Thymus (tissue), 11 donors: ENCODE measurements at regions not wholly inside any gene's neighbourhood (a gene's known extent, or its start where the extent isn't known, plus 50 kb on each side); places are given as distances from the start of the nearest gene placed in this dataset.

Experiments used
- DNase-seq, 9 donors: peaks; one replicate each; pipeline ENCODE4 v3.0.0-alpha.2; 2013; ENCODE audit warnings: low spot score in 9 of 9, low read depth in 6 of 9, missing footprints in 1 of 9
- H3K27ac ChIP-seq, 2 donors: one replicate each; pipeline ENCODE4 v1.5.1; 2013; ENCODE audit warnings: control low read depth in 1 of 2, low read depth in 1 of 2, low read length in 1 of 2, mild to moderate bottlenecking in 1 of 2, moderate library complexity in 1 of 2
- H3K27me3 ChIP-seq, 2 donors: one replicate each; pipeline ENCODE4 v1.5.1; 2013; ENCODE audit warnings: low read length in 1 of 2; ENCODE audit not compliant: control insufficient read depth in 2 of 2, insufficient read depth in 1 of 2
- H3K36me3 ChIP-seq, 2 donors: one replicate each; pipeline ENCODE4 v1.5.1; 2013; ENCODE audit warnings: low read length in 1 of 2, mild to moderate bottlenecking in 1 of 2, moderate library complexity in 1 of 2; ENCODE audit not compliant: control insufficient read depth in 2 of 2, insufficient read depth in 2 of 2
- H3K4me1 ChIP-seq, 2 donors: one replicate each; pipeline ENCODE4 v1.5.1; 2013; ENCODE audit warnings: low read length in 2 of 2; ENCODE audit not compliant: control insufficient read depth in 2 of 2, insufficient read depth in 2 of 2
- H3K4me3 ChIP-seq, 2 donors: one replicate each; pipeline ENCODE4 v1.5.1; 2013; ENCODE audit warnings: low read length in 2 of 2, control low read depth in 1 of 2, mild to moderate bottlenecking in 1 of 2
- H3K9me3 ChIP-seq, 2 donors: one replicate each; pipeline ENCODE4 v1.5.1; 2013; ENCODE audit warnings: low read length in 1 of 2, mild to moderate bottlenecking in 1 of 2; ENCODE audit not compliant: control insufficient read depth in 2 of 2, insufficient read depth in 1 of 2
- WGBS: extraction: QIAGEN DNeasy Blood & Tissue Kit; methylation state at CpG from one replicate; pipeline ENCODE4 v1.1.7; 2013; 5-methylcytosine and 5-hydroxymethylcytosine counted together
- donor health status: healthy.

DNA sequence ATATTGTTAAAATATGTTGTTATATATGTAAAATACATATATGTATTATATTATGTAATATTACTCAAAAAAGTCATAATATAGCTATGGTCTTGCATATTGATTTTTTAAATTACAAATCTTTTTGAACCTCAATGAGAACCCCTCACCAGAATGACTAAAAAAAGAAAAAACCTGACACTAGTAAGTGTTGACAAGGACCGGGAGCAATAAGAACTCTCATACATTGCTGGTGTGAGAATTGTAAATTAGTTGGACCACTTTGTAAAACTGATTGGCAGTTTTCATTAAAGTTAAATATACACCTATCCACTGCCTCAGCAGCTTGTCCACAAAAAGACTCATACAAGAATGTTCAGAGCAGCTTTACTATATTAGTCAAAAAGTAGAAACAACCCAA, 280.0 kb downstream of the BMP7 start:
- DNase-seq: no peak
- Histone ChIP-seq H3K4me1 (no peaks in the 10 kb centered on the region), H3K36me3 (no peaks in the 10 kb centered on the region), H3K9me3 (no peaks in the 10 kb centered on the region), H3K27ac (no peak overlapping the region), H3K4me3 (no peak overlapping the region), H3K27me3 (no peaks in the 10 kb centered on the region)
- WGBS: 95% methylated on average over 1 of the region's 1 CpG

DNA sequence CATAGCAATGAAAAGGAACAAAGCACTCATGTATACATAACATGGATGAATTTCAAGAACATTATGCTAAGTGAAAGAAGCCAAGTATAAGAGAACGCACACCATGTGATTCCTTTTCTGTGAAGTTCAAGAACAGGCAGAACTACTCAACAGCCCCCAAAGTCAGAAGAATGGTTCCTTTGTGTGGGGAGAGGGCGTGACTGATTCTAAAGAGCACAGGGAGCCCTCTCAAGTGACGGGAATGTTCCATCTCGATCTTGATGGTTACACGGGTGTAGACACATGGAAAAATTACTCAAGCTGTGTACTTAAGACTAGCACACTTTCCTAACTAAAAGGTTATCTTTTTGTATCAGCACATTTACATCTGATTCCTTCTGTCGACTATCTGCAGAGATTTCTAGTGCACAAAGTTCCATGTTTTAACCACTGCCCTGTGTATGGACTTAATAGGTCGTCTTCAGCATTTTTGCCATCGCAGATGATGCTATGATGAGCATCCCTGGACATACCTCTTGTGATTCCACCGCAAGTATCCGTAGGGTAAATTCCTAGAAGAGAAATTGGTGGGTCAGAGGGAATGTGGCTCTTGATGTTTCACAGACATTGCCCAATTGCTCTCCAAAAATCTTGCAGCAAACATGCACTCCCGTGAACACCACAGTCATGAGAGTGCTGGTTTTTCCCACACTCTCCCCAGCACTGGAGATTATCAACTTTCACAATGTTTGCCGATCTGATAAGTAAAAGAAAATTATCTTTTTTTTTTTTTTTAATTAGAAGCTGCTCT, 279.3 kb downstream of the BMP7 start:
- H3K9me3 ChIP-seq: no peaks in the 10 kb centered on the region
- WGBS: 93% methylated on average over 12 of the region's 12 CpGs
- H3K4me3 ChIP-seq: no peak overlapping the region
- DNase-seq: no peak
- no peak overlapping the region for H3K27ac ChIP-seq
- no peaks in the 10 kb centered on the region for H3K4me1 ChIP-seq
- no peaks in the 10 kb centered on the region for H3K36me3 ChIP-seq
- no peaks in the 10 kb centered on the region for H3K27me3 ChIP-seq

DNA sequence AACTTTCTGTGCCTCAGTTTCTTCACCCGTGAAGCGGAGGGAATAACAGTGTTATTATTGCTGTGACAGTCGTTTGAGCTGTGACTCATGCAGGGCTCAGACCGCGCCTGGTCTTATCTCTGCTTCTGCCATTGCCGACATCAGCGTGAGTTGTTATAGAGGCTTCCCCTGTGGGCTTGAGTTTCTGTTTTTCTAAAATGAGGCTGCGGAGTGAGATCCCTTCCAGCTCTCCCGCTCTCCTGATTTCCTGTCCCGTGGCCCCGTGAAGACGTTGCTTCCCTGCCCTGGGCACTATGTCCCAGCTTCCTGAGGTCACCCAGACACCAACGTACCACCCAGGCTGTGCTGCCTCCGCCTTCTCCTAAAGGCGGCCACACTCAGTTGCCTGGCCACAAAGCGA, 278.5 kb downstream of the BMP7 start:
- no peak overlapping the region for H3K27ac ChIP-seq
- H3K36me3 ChIP-seq: no peaks in the 10 kb centered on the region
- 73% methylated on average over 16 of the region's 16 CpGs for WGBS
- H3K4me1 ChIP-seq: no peaks in the 10 kb centered on the region
- no peaks in the 10 kb centered on the region for H3K27me3 ChIP-seq
- H3K9me3 ChIP-seq: no peaks in the 10 kb centered on the region
- DNase-seq: no peak
- no peak overlapping the region for H3K4me3 ChIP-seq

DNA sequence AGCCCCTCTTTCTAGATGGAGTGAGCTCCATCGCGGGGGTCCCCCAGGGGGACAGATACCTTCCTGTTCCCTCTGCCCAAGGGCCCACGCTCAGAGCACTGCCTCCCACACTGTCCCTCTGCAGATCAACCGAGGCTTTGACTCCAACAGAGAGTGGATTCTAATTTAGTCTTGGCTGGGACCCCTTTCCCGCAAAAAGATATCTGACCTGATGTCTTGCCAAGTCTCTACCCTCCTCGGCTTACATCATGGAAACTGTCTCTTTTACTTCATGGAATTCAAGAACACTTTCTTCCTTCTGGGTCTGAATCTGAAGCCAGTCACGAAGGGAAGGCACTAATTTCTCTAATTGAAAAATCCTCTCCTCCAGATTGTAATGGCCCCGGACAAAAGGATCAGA, 278.0 kb downstream of the BMP7 start:
- no peak for DNase-seq
- Histone ChIP-seq H3K4me3 (no peak overlapping the region), H3K4me1 (no peaks in the 10 kb centered on the region), H3K9me3 (no peaks in the 10 kb centered on the region), H3K36me3 (no peaks in the 10 kb centered on the region), H3K27me3 (no peaks in the 10 kb centered on the region), H3K27ac (no peak overlapping the region)
- WGBS: 88% methylated on average over 8 of the region's 8 CpGs

DNA sequence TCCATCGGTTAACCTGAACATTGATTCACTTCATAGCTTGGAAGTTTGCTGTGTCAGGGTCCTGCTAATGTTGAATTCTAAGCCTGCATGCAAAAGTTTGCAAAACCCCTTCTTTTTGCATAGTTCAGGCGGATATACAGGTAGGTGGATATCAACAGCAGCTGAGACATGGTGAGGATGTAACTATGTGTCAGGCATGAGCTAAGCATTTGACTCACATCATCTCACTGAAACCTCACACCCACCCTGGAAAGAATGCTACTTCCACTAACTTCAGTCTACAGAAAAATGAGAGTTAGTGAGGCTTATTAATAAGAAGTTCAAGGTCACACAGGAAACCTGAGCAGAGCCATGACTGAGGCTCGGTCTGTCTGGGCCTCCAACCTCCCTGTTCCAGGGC, 276.9 kb downstream of the BMP7 start:
- no peak overlapping the region for H3K4me3 ChIP-seq
- no peaks in the 10 kb centered on the region for H3K9me3 ChIP-seq
- DNase-seq: no peak
- H3K27me3 ChIP-seq: no peaks in the 10 kb centered on the region
- H3K4me1 ChIP-seq: no peaks in the 10 kb centered on the region
- WGBS: 93% methylated on average over 3 of the region's 3 CpGs
- H3K36me3 ChIP-seq: no peaks in the 10 kb centered on the region
- H3K27ac ChIP-seq: no peak overlapping the region

DNA sequence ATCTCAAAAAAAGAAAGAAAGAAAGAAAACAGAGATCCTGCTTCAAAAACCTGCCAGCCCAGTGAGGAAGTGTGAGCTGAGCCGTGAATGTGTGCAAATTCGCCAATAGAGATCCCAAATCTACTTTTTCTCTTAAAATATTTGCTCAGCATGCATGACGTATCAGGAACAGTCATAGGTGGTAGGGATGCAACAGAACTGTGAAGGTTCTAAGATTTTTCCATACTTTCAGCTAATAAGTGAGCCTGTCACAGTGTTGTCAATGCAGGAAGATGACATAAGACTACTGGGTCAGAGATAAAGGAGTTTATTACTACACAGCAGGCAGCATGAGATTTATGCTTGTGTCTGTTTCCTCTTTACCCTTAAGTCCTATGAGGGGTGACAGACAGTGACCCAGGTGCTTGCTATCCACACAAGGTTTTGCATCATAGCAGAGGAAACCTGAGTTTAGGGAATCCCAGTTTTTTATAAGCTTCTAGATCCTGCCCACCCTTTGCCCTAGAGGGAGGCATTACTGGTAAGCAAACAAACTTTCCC, 273.4 kb downstream of the BMP7 start:
- Histone ChIP-seq H3K9me3 (no peaks in the 10 kb centered on the region), H3K27me3 (no peaks in the 10 kb centered on the region), H3K27ac (no peak overlapping the region), H3K36me3 (no peaks in the 10 kb centered on the region), H3K4me1 (no peaks in the 10 kb centered on the region), H3K4me3 (no peak overlapping the region)
- WGBS: 91% methylated on average over 3 of the region's 3 CpGs
- DNase-seq: no peak

DNA sequence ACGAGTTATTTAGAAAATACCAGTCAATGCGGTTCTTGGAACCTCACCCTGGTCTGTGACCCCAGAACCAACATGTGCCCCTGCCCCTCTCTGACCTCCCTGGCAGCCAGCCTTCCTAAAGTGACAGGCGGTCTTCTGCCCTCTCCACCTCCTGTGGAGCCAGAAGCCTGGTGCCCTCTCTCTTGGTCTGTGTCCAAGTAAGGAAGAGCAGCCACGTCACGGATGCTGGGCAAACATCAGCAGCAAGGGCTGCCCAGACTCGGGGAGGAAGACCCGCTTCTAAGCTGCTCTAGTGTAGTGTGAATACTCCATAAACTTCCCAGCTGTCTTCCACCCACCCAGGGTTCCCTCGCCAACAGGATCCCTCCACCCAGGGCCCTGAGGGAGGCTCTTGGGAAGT, 272.4 kb downstream of the BMP7 start:
- peaks cover 0 to 6% of the 10 kb centered on the region in 2 donors for H3K9me3 ChIP-seq
- H3K27ac ChIP-seq: no peak overlapping the region
- no peaks in the 10 kb centered on the region for H3K36me3 ChIP-seq
- WGBS: 78% methylated on average over 8 of the region's 8 CpGs
- DNase-seq: no peak
- no peaks in the 10 kb centered on the region for H3K27me3 ChIP-seq
- H3K4me3 ChIP-seq: no peak overlapping the region
- H3K4me1 ChIP-seq: no peaks in the 10 kb centered on the region

DNA sequence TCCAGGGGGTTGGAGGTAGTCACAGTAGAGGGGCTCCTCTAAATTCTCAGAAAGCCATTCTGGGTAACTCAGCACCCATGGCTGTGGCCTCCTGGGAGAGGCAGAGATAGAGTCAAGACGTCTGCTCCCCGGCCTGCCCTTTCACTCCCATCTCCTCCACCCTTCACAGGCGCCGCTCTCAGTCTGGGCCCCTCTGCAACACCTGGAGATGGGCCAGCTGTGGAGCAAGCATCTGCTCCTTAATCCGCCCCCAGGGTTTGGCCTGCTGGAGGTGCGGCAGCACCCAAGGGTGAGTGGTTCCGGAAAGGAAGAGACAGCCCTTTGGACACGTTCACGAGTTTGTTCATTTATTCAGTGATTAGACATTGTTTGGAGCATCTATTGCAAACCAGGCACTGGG, 271.3 kb downstream of the BMP7 start:
- Histone ChIP-seq H3K27ac (no peak overlapping the region), H3K4me3 (no peak overlapping the region), H3K27me3 (no peaks in the 10 kb centered on the region), H3K9me3 (peaks cover 0 to 6% of the 10 kb centered on the region in 2 donors), H3K36me3 (no peaks in the 10 kb centered on the region), H3K4me1 (no peaks in the 10 kb centered on the region)
- 92% methylated on average over 9 of the region's 9 CpGs for WGBS
- DNase-seq: no peak

DNA sequence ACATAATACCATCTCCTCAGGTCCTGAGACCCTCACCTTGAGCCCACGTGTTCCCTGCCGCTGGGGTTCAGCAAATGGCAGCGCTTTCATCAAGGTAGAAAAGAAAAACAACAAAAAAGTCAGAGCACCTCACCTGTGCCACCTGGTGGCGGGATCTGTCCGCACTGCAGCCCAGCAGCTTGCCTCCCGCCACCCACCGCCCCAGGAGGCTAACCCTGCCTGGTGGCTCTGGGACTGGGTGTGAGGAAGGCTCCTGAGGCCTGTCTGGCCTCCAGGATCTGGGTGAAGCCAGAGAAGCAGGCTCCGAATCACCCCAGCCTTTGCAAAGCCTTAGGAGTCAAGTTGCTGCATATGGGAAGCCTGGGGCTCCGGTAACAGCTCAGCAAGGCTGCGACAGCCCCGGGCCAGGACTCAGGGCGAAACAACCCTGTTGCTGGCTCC, 270.8 kb downstream of the BMP7 start:
- Histone ChIP-seq H3K27ac (no peak overlapping the region), H3K27me3 (no peaks in the 10 kb centered on the region), H3K4me3 (no peak overlapping the region), H3K36me3 (no peaks in the 10 kb centered on the region), H3K4me1 (no peaks in the 10 kb centered on the region), H3K9me3 (peaks cover 0 to 6% of the 10 kb centered on the region in 2 donors)
- peak in 3 of 9 donors; percentile 9 to 26 (median 23) for DNase-seq
- WGBS: 53% methylated on average over 12 of the region's 12 CpGs
